ENCODE measurements at regions not wholly inside any gene's neighbourhood (a gene's known extent, or its start where the extent isn't known, plus 50 kb on each side); places are given as distances from the start of the nearest gene placed in this dataset.

DNA sequence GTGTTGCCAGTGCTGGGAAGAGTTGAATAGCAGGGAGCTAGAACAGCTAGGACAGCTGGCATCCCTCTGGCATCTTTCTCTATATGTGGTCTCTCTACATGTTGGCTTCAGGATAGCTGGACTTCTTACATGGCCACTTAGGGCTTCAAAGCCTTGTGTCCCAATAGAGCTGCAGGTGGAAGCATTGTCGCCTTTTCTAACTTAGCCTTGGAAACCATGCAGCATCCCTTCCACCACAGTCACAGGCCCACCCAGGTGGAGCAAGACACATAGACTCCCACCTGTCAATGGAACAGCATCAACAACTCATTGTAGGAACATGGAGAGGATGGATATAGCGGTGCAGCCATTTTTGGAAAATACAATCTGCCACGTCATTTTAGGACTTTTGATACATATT is 149.0 kb downstream of the AASDH start:
- H3K9me3 ChIP-seq (ENCODE audit: severe bottlenecking), result no peaks in the 10 kb centered on the region
- no peaks in the 10 kb centered on the region for H3K27me3 ChIP-seq (ENCODE audit: insufficient read depth, poor library complexity, severe bottlenecking)
- no peaks in the 10 kb centered on the region for H3K36me3 ChIP-seq (ENCODE audit: low read depth)
- H3K4me1 ChIP-seq (ENCODE audit: insufficient read depth, poor library complexity, severe bottlenecking), result no peaks in the 10 kb centered on the region
- no peak overlapping the region for H3K27ac ChIP-seq (ENCODE audit: poor library complexity, severe bottlenecking)
- H3K4me3 ChIP-seq (ENCODE audit: severe bottlenecking), result no peak overlapping the region
- DNase-seq (ENCODE audit: low spot score) (no peak), ATAC-seq (ENCODE audit: low read depth) (no peak)
- TF ChIP-seq CTCF (IDR thresholded peaks at IDR 0.05; ENCODE audit: poor library complexity, severe bottlenecking), result no peak

DNA sequence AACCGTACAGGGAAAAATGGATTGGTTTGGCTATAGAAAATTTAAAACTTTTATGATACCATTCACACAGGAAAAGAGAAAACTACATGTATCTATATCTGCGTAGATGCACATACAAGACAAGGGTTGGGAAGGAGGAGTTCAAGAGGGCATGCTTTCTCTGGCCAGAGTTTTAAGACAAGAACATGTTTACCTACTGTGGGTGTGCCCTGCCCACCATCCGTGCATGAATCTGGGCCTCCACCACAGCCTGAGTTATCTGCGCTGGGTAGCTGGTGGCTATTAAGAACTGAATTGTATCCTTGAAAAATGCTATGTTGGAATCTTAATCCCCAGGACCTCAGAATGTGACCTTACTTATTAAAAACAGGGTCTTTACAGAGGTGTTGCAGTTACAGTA is 151.6 kb downstream of the AASDH start:
- no peaks in the 10 kb centered on the region for H3K36me3 ChIP-seq (ENCODE audit: low read depth)
- H3K27me3 ChIP-seq (ENCODE audit: insufficient read depth, poor library complexity, severe bottlenecking), result no peaks in the 10 kb centered on the region
- no peak for DNase-seq (ENCODE audit: low spot score)

GRCh38 chr4:56235011-56235410 is 152.3 kb downstream of the AASDH start:
- ATAC-seq (ENCODE audit: low read depth), result no peak

More for the DNA sequence above, 151.6 kb downstream of the AASDH start:
- no peaks in the 10 kb centered on the region for H3K4me1 ChIP-seq (ENCODE audit: insufficient read depth, poor library complexity, severe bottlenecking)
- no peak for ATAC-seq (ENCODE audit: low read depth)
- H3K9me3 ChIP-seq (ENCODE audit: severe bottlenecking), result no peaks in the 10 kb centered on the region
- no peak for TF ChIP-seq CTCF (IDR thresholded peaks at IDR 0.05; ENCODE audit: poor library complexity, severe bottlenecking)
- H3K27ac ChIP-seq (ENCODE audit: poor library complexity, severe bottlenecking), result no peak overlapping the region
- no peak overlapping the region for H3K4me3 ChIP-seq (ENCODE audit: severe bottlenecking)

GRCh38 chr4:56234098-56234497 is 153.2 kb downstream of the AASDH start:
- no peaks in the 10 kb centered on the region for H3K4me1 ChIP-seq (ENCODE audit: insufficient read depth, poor library complexity, severe bottlenecking)
- no peaks in the 10 kb centered on the region for H3K9me3 ChIP-seq (ENCODE audit: severe bottlenecking)
- H3K27me3 ChIP-seq (ENCODE audit: insufficient read depth, poor library complexity, severe bottlenecking), result no peaks in the 10 kb centered on the region
- no peak for ATAC-seq (ENCODE audit: low read depth)
- DNase-seq (ENCODE audit: low spot score), result no peak
- no peak overlapping the region for H3K27ac ChIP-seq (ENCODE audit: poor library complexity, severe bottlenecking)
- no peaks in the 10 kb centered on the region for H3K36me3 ChIP-seq (ENCODE audit: low read depth)
- no peak for TF ChIP-seq CTCF (IDR thresholded peaks at IDR 0.05; ENCODE audit: poor library complexity, severe bottlenecking)
- H3K4me3 ChIP-seq (ENCODE audit: severe bottlenecking), result no peak overlapping the region

More at GRCh38 chr4:56235011-56235410, 152.3 kb downstream of the AASDH start:
- Histone ChIP-seq H3K4me1 (ENCODE audit: insufficient read depth, poor library complexity, severe bottlenecking) (no peaks in the 10 kb centered on the region), H3K27me3 (ENCODE audit: insufficient read depth, poor library complexity, severe bottlenecking) (no peaks in the 10 kb centered on the region), H3K4me3 (ENCODE audit: severe bottlenecking) (no peak overlapping the region), H3K27ac (ENCODE audit: poor library complexity, severe bottlenecking) (no peak overlapping the region), H3K36me3 (ENCODE audit: low read depth) (no peaks in the 10 kb centered on the region), H3K9me3 (ENCODE audit: severe bottlenecking) (no peaks in the 10 kb centered on the region)
- no peak for DNase-seq (ENCODE audit: low spot score)
- TF ChIP-seq CTCF (IDR thresholded peaks at IDR 0.05; ENCODE audit: poor library complexity, severe bottlenecking), result no peak

GRCh38 chr4:56231410-56231809 is 155.9 kb downstream of the AASDH start:
- Histone ChIP-seq H3K27ac (ENCODE audit: poor library complexity, severe bottlenecking) (no peak overlapping the region), H3K4me3 (ENCODE audit: severe bottlenecking) (no peak overlapping the region), H3K36me3 (ENCODE audit: low read depth) (no peaks in the 10 kb centered on the region), H3K9me3 (ENCODE audit: severe bottlenecking) (no peaks in the 10 kb centered on the region), H3K27me3 (ENCODE audit: insufficient read depth, poor library complexity, severe bottlenecking) (no peaks in the 10 kb centered on the region), H3K4me1 (ENCODE audit: insufficient read depth, poor library complexity, severe bottlenecking) (no peaks in the 10 kb centered on the region)
- ATAC-seq (ENCODE audit: low read depth), result no peak
- no peak for DNase-seq (ENCODE audit: low spot score)
- no peak for TF ChIP-seq CTCF (IDR thresholded peaks at IDR 0.05; ENCODE audit: poor library complexity, severe bottlenecking)
